ENCODE measurements at regions not wholly inside any gene's neighbourhood (a gene's known extent, or its start where the extent isn't known, plus 50 kb on each side); places are given as distances from the start of the nearest gene placed in this dataset.
"Not testable (repeated sequence)": the region's sequence is repeated elsewhere in the genome, so short reads cannot be mapped to it uniquely, and the experiment has no call there.

- DNase-seq: no peak
- intact Hi-C loops (cut with micrococcal nuclease): no loop called here
- Histone ChIP-seq H3K9me3 (replicated peaks in 1 of 2; ENCODE audit: control insufficient read depth in 1 of 2, insufficient read depth in 1 of 2, low read length in 2 of 2) (no peaks in the 10 kb centered on the region), H3K36me3 (replicated peaks in 1 of 2; ENCODE audit: control insufficient read depth in 1 of 2, insufficient read depth in 2 of 2, low read length in 2 of 2) (no peaks in the 10 kb centered on the region), H3K79me2 (ENCODE audit: insufficient read depth, low read length) (no peaks in the 10 kb centered on the region), H3K4me1 (ENCODE audit: control insufficient read depth in 1 of 2, insufficient read depth in 2 of 2, low read length in 2 of 2) (no peaks in the 10 kb centered on the region), H3K27ac (ENCODE audit: low read depth in 1 of 2, low read length in 2 of 2) (no peak overlapping the region), H3K4me3 (replicated peaks in 1 of 3; ENCODE audit: low read depth in 2 of 3, low read length in 3 of 3) (no peak overlapping the region), H2AFZ (ENCODE audit: insufficient read depth, low read depth, low read length, poor library complexity, severe bottlenecking) (no peak overlapping the region), H3K9ac (ENCODE audit: insufficient read depth, low read length, poor library complexity, severe bottlenecking) (no peak overlapping the region), H3K27me3 (ENCODE audit: control insufficient read depth in 2 of 2, insufficient read depth in 2 of 2, low read length in 2 of 2) (no peaks in the 10 kb centered on the region), H3K4me2 (replicated peaks; ENCODE audit: extremely low read depth, low read length, poor library complexity, severe bottlenecking) (no peak overlapping the region), H4K20me1 (ENCODE audit: insufficient read depth, low read length) (no peaks in the 10 kb centered on the region)
- TF ChIP-seq CTCF (IDR thresholded peaks at IDR 0.05): no peak
- no peak overlapping the region for H3K4me3 Mint-ChIP-seq
- WGBS (ENCODE audit: insufficient coverage): no CpG with 5 or more reads among the region's 1 CpG
- H3K36me3 Mint-ChIP-seq: no peaks in the 10 kb centered on the region
- H3K27ac Mint-ChIP-seq: no peak overlapping the region
- no peaks in the 10 kb centered on the region for H3K4me1 Mint-ChIP-seq
- peaks cover 0 to 1% (median 0%) of the 10 kb centered on the region in 3 donors for H3K27me3 Mint-ChIP-seq (ENCODE audit: low read depth in 3 of 3)
- H3K9me3 Mint-ChIP-seq: peaks cover 0 to 5% (median under 1%) of the 10 kb centered on the region in 7 donors
Observed at GRCh38 chr12:88810806-88811205, 230.5 kb upstream of the KITLG start.

- H4K20me1 ChIP-seq (ENCODE audit: insufficient read depth, low read length); H3K27ac Mint-ChIP-seq; H3K9me3 Mint-ChIP-seq; H3K4me3 ChIP-seq (replicated peaks in 1 of 3; ENCODE audit: low read depth in 2 of 3, low read length in 3 of 3); H2AFZ ChIP-seq (ENCODE audit: insufficient read depth, low read depth, low read length, poor library complexity, severe bottlenecking); H3K4me3 Mint-ChIP-seq; H3K36me3 ChIP-seq (replicated peaks in 1 of 2; ENCODE audit: control insufficient read depth in 1 of 2, insufficient read depth in 2 of 2, low read length in 2 of 2); H3K4me2 ChIP-seq (replicated peaks; ENCODE audit: extremely low read depth, low read length, poor library complexity, severe bottlenecking); H3K27me3 Mint-ChIP-seq (ENCODE audit: low read depth in 3 of 3); H3K36me3 Mint-ChIP-seq; H3K27me3 ChIP-seq (ENCODE audit: control insufficient read depth in 2 of 2, insufficient read depth in 2 of 2, low read length in 2 of 2); H3K79me2 ChIP-seq (ENCODE audit: insufficient read depth, low read length); H3K4me1 ChIP-seq (ENCODE audit: control insufficient read depth in 1 of 2, insufficient read depth in 2 of 2, low read length in 2 of 2); H3K4me1 Mint-ChIP-seq; H3K9ac ChIP-seq (ENCODE audit: insufficient read depth, low read length, poor library complexity, severe bottlenecking); DNase-seq; H3K9me3 ChIP-seq (replicated peaks in 1 of 2; ENCODE audit: control insufficient read depth in 1 of 2, insufficient read depth in 1 of 2, low read length in 2 of 2); H3K27ac ChIP-seq (ENCODE audit: low read depth in 1 of 2, low read length in 2 of 2); intact Hi-C loops (cut with micrococcal nuclease): not testable (repeated sequence)
- WGBS (ENCODE audit: insufficient coverage): no CpG with 5 or more reads among the region's 1 CpG
Observed at GRCh38 chr12:88809841-88810240, 229.6 kb upstream of the KITLG start.

Measured in CD14-positive monocyte (primary cell).